ENCODE measurements at regions not wholly inside any gene's neighbourhood (a gene's known extent, or its start where the extent isn't known, plus 50 kb on each side); places are given as distances from the start of the nearest gene placed in this dataset.

DNA sequence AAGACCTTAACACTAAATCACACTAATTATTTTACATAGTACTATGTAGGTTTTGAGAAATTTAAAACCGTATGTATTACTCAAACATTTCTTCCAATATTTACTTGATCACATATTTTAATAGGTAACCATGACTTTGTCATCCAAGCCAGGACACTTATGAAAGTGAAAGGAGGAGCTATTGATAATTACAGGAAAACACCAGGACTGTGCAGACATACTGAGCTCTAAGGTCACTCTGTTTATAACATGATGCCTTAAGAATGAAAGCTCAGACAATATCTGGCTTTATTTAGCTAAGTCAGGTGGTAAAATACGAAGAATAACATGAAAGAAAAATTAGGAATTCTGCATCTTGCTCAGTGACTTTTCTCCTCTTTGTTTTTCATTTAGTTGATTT, 216.0 kb upstream of the NANOGP8 start:
- TF ChIP-seq ZFX (IDR thresholded peaks at IDR 0.05): no peak
- TF ChIP-seq, protein P1, sequence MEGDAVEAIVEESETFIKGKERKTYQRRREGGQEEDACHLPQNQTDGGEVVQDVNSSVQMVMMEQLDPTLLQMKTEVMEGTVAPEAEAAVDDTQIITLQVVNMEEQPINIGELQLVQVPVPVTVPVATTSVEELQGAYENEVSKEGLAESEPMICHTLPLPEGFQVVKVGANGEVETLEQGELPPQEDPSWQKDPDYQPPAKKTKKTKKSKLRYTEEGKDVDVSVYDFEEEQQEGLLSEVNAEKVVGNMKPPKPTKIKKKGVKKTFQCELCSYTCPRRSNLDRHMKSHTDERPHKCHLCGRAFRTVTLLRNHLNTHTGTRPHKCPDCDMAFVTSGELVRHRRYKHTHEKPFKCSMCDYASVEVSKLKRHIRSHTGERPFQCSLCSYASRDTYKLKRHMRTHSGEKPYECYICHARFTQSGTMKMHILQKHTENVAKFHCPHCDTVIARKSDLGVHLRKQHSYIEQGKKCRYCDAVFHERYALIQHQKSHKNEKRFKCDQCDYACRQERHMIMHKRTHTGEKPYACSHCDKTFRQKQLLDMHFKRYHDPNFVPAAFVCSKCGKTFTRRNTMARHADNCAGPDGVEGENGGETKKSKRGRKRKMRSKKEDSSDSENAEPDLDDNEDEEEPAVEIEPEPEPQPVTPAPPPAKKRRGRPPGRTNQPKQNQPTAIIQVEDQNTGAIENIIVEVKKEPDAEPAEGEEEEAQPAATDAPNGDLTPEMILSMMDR (conservative IDR thresholded peaks at IDR 0.05): no peak
- H3K27ac ChIP-seq: no peak overlapping the region

DNA sequence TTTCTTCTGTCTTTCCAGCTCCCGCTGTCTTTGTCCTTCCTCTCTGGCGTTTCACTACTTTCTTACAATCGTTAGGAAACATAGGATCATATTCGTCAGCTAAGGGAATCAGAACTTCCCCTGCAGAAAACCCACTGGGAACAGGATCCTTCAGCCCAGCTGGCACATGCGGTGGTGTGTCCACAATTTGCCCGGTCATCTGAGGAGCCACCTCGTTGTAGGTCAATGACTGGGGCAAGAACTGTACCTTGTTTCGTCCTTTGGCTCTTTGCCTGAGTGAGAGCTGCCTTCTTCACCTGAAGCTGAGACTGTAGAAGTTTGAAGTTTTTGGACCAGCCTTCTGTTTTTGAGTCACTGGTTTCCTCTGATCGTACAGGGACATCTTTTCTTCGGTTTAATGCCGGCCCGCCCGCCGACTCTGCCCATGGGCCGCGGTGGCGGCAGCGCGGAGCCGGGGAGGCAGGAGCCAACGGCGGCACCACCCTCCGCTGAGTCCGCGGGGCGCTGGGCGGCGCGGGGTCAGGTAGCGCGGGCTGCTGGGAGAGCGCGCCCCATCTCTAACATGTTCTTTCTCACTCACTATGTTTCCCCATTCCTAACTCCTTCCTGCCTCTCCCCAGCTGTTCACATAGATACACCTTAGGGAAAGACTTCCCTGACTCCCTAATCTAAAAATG, 214.1 kb upstream of the NANOGP8 start:
- no peak overlapping the region for H3K27ac ChIP-seq
- TF ChIP-seq, protein P1 (conservative IDR thresholded peaks at IDR 0.05): no peak
- no peak for TF ChIP-seq ZFX (IDR thresholded peaks at IDR 0.05)

DNA sequence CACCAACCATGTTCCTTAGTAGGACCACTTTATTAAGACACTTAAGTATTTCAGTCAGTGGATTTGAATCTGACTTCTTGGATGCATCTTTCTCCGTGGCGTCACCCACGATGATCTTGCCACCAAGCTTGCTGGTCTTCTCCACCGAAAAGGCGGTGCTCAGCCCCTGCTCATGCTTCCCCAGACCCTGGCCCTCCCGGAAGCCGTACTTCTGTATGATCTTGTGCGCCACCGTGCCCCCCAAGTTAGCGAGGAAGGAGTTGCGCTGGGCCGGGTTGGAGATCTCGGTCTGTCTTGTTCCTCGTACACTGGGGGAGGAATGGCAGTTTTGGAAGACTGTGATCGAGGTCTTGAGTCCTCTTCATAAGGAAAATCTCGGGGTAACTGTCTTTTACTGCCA, 213.4 kb upstream of the NANOGP8 start:
- TF ChIP-seq, protein P1 (conservative IDR thresholded peaks at IDR 0.05): no peak
- TF ChIP-seq ZFX (IDR thresholded peaks at IDR 0.05): no peak
- H3K27ac ChIP-seq: no peak overlapping the region

DNA sequence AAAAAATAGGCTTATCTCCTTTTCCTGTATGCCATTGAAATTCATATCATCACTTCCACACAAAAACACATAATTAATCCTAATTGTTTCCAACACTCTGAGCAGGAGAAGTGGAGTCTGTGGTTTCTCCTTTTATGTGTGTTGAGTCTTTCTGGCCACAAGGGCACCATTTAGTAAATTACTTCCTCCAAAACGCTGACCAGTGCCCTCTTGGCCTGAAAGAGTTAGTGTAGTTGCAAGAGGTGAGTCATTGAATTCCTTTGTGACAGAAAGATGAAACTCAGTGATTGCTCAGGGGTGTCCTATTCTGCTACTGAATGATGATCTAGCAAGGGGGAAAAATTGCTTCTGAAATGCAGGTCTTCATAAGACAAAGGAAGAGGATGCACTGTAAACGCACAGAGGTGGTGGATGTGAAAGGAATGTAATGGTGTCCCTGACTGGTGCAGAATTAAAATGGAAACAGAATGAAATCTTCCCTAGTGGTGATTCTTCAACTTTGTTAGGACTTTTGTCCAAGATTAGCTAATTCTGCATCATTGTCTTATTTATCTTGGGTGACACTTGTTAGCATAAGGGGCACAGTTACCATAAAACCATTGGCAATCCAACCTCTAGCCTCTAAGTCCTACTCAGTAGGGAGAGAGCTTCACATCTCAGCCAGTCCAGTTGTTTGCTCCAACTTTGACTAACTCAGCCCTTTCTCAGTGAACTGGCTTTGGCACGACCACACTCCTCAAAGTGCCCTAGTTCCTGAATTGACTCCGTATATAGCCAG, 208.4 kb upstream of the NANOGP8 start:
- TF ChIP-seq, protein P1 (conservative IDR thresholded peaks at IDR 0.05): peak; percentile 17
- no peak for TF ChIP-seq ZFX (IDR thresholded peaks at IDR 0.05)
- no peak overlapping the region for H3K27ac ChIP-seq

DNA sequence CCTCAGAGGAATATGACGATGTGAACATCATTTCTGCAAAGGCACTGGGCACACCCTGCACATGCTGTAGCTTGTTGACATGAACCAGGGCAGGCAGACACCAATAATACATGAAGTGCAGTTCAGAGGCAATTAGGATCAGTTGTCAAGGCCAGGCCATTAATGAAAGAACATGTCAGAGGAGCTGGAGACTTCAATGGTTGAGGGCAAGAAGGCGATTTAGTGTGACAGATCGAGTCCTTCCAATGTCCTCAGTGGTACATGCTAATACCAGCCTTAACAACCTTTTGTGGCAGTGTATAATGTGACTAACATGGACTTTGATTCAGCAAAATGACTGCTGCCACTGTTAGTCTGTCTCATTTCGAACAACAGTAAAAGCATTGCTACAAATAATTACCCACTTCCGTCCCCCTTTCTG, 205.2 kb upstream of the NANOGP8 start:
- no peak overlapping the region for H3K27ac ChIP-seq
- TF ChIP-seq, protein P1 (conservative IDR thresholded peaks at IDR 0.05): no peak
- TF ChIP-seq ZFX (IDR thresholded peaks at IDR 0.05): no peak

DNA sequence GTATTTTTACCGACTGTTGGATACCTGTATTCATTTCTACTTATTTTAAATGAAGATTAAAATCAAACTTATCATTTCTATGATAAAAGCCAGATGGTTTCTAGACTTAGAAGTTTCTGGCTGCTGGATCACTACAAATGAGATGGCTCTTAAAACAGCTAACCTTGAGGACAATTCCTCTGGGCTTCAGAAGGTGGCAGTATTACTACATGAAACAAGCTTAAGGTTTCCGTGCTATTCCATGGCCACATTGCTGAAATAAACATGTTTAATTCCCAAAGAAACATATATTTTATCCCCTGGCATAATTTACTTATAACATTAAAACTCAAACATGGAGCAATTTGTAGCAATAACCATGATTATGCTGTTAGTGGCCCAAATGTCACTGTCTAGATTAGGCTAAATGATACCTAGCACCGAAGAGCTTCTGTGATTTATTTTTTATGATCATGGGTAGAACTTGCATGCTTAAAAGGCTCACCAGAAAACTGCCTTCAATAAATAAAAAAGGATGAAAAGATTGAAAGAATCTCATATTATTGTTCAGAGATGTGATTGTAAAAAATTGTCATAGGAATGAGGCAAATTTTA, 204.0 kb upstream of the NANOGP8 start:
- H3K27ac ChIP-seq: no peak overlapping the region
- TF ChIP-seq ZFX (IDR thresholded peaks at IDR 0.05): no peak
- TF ChIP-seq, protein P1 (conservative IDR thresholded peaks at IDR 0.05): peak; percentile 84

DNA sequence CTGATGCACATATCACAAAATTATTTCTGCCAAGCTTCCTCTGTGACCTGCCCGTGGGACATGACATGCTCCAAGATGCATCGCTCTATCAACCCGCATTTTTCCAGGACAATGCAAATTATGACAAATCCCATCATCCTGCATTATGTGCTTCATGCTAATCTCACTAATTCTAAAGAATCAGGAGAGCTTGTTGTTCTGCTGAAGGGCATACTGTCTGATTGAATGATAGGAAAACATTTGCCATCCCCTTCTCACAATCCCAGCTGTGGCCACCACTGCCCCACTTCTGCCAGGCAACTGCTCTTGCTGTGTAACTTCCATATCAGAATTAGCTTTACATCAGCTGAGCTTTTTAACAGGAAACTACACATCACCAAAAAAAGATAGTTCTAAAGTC, 203.5 kb upstream of the NANOGP8 start:
- TF ChIP-seq, protein P1 (conservative IDR thresholded peaks at IDR 0.05): no peak
- TF ChIP-seq ZFX (IDR thresholded peaks at IDR 0.05): no peak
- H3K27ac ChIP-seq: no peak overlapping the region
